ENCODE measurements at regions not wholly inside any gene's neighbourhood (a gene's known extent, or its start where the extent isn't known, plus 50 kb on each side); places are given as distances from the start of the nearest gene placed in this dataset.

- H3K4me1 ChIP-seq (ENCODE audit: insufficient read depth): no peaks in the 10 kb centered on the region
- H3K4me3 Mint-ChIP-seq: no peak overlapping the region
- no peaks in the 10 kb centered on the region for H3K9me3 Mint-ChIP-seq
- no peak overlapping the region for H3K27ac ChIP-seq (ENCODE audit: low read depth)
- peaks cover 5% of the 10 kb centered on the region; the same call in 1 of the 3 replicates for H3K4me1 Mint-ChIP-seq
- no peaks in the 10 kb centered on the region for H3K79me2 ChIP-seq (replicated peaks; ENCODE audit: insufficient read depth)
- H4K20me1 ChIP-seq (replicated peaks; ENCODE audit: insufficient read depth): no peaks in the 10 kb centered on the region
- H3K27me3 Mint-ChIP-seq (ENCODE audit: insufficient read depth, low read depth, poor library complexity): peaks cover 4% of the 10 kb centered on the region
- ATAC-seq (no peak), DNase-seq (ENCODE audit: low spot score) (no peak)
- no peaks in the 10 kb centered on the region for H3K27me3 ChIP-seq (ENCODE audit: insufficient read depth)
- H3F3A ChIP-seq (replicated peaks; ENCODE audit: low read depth): no peaks in the 10 kb centered on the region
- no peaks in the 10 kb centered on the region for H3K36me3 ChIP-seq (ENCODE audit: insufficient read depth)
- no peak overlapping the region for H2AFZ ChIP-seq
- no peak overlapping the region for H3K4me2 ChIP-seq
- TF ChIP-seq STAT1 (IDR thresholded peaks at IDR 0.05; ENCODE audit: unreplicated experiment): no peak
- TF ChIP-seq JUNB (IDR thresholded peaks at IDR 0.05; ENCODE audit: unreplicated experiment): no peak
- TF ChIP-seq, protein P1, sequence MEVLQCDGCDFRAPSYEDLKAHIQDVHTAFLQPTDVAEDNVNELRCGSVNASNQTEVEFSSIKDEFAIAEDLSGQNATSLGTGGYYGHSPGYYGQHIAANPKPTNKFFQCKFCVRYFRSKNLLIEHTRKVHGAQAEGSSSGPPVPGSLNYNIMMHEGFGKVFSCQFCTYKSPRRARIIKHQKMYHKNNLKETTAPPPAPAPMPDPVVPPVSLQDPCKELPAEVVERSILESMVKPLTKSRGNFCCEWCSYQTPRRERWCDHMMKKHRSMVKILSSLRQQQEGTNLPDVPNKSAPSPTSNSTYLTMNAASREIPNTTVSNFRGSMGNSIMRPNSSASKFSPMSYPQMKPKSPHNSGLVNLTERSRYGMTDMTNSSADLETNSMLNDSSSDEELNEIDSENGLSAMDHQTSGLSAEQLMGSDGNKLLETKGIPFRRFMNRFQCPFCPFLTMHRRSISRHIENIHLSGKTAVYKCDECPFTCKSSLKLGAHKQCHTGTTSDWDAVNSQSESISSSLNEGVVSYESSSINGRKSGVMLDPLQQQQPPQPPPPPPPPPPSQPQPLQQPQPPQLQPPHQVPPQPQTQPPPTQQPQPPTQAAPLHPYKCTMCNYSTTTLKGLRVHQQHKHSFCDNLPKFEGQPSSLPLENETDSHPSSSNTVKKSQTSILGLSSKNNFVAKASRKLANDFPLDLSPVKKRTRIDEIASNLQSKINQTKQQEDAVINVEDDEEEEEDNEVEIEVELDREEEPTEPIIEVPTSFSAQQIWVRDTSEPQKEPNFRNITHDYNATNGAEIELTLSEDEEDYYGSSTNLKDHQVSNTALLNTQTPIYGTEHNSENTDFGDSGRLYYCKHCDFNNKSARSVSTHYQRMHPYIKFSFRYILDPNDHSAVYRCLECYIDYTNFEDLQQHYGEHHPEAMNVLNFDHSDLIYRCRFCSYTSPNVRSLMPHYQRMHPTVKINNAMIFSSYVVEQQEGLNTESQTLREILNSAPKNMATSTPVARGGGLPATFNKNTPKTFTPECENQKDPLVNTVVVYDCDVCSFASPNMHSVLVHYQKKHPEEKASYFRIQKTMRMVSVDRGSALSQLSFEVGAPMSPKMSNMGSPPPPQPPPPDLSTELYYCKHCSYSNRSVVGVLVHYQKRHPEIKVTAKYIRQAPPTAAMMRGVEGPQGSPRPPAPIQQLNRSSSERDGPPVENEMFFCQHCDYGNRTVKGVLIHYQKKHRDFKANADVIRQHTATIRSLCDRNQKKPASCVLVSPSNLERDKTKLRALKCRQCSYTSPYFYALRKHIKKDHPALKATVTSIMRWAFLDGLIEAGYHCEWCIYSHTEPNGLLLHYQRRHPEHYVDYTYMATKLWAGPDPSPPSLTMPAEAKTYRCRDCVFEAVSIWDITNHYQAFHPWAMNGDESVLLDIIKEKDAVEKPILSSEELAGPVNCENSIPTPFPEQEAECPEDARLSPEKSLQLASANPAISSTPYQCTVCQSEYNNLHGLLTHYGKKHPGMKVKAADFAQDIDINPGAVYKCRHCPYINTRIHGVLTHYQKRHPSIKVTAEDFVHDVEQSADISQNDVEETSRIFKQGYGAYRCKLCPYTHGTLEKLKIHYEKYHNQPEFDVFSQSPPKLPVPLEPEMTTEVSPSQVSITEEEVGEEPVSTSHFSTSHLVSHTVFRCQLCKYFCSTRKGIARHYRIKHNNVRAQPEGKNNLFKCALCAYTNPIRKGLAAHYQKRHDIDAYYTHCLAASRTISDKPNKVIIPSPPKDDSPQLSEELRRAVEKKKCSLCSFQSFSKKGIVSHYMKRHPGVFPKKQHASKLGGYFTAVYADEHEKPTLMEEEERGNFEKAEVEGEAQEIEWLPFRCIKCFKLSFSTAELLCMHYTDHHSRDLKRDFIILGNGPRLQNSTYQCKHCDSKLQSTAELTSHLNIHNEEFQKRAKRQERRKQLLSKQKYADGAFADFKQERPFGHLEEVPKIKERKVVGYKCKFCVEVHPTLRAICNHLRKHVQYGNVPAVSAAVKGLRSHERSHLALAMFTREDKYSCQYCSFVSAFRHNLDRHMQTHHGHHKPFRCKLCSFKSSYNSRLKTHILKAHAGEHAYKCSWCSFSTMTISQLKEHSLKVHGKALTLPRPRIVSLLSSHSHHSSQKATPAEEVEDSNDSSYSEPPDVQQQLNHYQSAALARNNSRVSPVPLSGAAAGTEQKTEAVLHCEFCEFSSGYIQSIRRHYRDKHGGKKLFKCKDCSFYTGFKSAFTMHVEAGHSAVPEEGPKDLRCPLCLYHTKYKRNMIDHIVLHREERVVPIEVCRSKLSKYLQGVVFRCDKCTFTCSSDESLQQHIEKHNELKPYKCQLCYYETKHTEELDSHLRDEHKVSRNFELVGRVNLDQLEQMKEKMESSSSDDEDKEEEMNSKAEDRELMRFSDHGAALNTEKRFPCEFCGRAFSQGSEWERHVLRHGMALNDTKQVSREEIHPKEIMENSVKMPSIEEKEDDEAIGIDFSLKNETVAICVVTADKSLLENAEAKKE (CRISPR knock-in tag; IDR thresholded peaks at IDR 0.05): no peak
- TF ChIP-seq ZNF114 (CRISPR knock-in tag; IDR thresholded peaks at IDR 0.05): no peak
- no peak for TF ChIP-seq REST (IDR thresholded peaks at IDR 0.05; ENCODE audit: unreplicated experiment)
- no peak for TF ChIP-seq CREB1 (CRISPR knock-in tag; IDR thresholded peaks at IDR 0.05; ENCODE audit: low read depth)
- no peak for TF ChIP-seq POLR2AphosphoS5 (IDR thresholded peaks at IDR 0.05; ENCODE audit: low read depth)
- no peak for TF ChIP-seq NANOG (IDR thresholded peaks at IDR 0.05; ENCODE audit: borderline replicate concordance)
- no peak for TF ChIP-seq CTCF (conservative IDR thresholded peaks at IDR 0.05; ENCODE audit: low read depth in 2 of 2)
- no peak for TF ChIP-seq EZH2 (IDR thresholded peaks at IDR 0.05; ENCODE audit: low read depth, unreplicated experiment)
- no peak for TF ChIP-seq ZNF331 (CRISPR knock-in tag; IDR thresholded peaks at IDR 0.05; ENCODE audit: low read depth)
- H3K27ac Mint-ChIP-seq: no peak overlapping the region
- no peak overlapping the region for H3K4me3 ChIP-seq
- H3K36me3 Mint-ChIP-seq (ENCODE audit: low read depth): no peaks in the 10 kb centered on the region
- H3K9me2 ChIP-seq (ENCODE audit: insufficient read depth): peaks cover 22% of the 10 kb centered on the region; the same call in 1 of the 2 replicates
Observed at GRCh38 chr16:13797718-13798117, 122.2 kb upstream of the ERCC4 start.
